Adipocyte (in vitro differentiated cells): ENCODE measurements at regions not wholly inside any gene's neighbourhood (a gene's known extent, or its start where the extent isn't known, plus 50 kb on each side); places are given as distances from the start of the nearest gene placed in this dataset.

Source experiments
- DNase-seq: peaks from one replicate; pipeline ENCODE4 v3.0.0-alpha.2; 2015; ENCODE audit warnings: low read depth
- H3K27me3 ChIP-seq: replicated peaks from 2 replicates; pipeline ENCODE4 v1.7.0; 2013; ENCODE audit warnings: mild to moderate bottlenecking, low read length, moderate library complexity; ENCODE audit not compliant: control insufficient read depth, insufficient read depth
- H3K36me3 ChIP-seq: 2 replicates; pipeline ENCODE4 v1.7.0; 2013; ENCODE audit warnings: low read length, mild to moderate bottlenecking, moderate library complexity; ENCODE audit not compliant: control insufficient read depth, insufficient read depth, severe bottlenecking
- H3K4me1 ChIP-seq: 2 replicates; pipeline ENCODE4 v1.7.0; 2013; ENCODE audit warnings: mild to moderate bottlenecking, low read length, moderate library complexity; ENCODE audit not compliant: control insufficient read depth, insufficient read depth
- H3K4me3 ChIP-seq: 2 replicates; pipeline ENCODE4 v1.7.0; 2013; ENCODE audit warnings: mild to moderate bottlenecking, low read length, moderate library complexity
- H3K9ac ChIP-seq: 2 replicates; pipeline ENCODE4 v1.7.0; 2013; ENCODE audit warnings: mild to moderate bottlenecking, low read length, moderate library complexity
- H3K9me3 ChIP-seq: 2 replicates; pipeline ENCODE4 v1.7.0; 2013; ENCODE audit warnings: mild to moderate bottlenecking, low read length, moderate library complexity; ENCODE audit not compliant: control insufficient read depth

DNA sequence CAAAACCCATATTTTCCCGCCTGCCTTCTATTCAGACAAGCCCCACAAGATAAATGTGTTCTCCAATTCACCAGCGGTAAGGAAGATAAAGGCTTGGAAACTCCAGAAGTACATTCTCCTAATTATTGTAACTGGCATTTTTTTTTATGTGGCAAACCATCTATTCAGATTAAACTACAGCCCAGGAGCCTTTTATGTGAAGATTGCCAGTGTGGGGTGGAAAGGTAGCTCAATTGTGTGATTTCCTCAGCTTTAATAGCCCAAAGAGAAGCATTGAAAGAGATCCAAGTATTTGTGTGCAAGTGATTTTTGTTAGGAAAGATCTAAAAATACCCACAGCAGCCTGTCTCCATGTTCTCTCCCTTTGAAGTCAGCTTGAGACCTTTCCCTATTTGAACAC lies 451.4 kb upstream of the CCL2 start:
- Histone ChIP-seq H3K9ac (no peak overlapping the region), H3K9me3 (no peaks in the 10 kb centered on the region), H3K4me1 (no peaks in the 10 kb centered on the region), H3K36me3 (no peaks in the 10 kb centered on the region), H3K27me3 (peaks cover 28% of the 10 kb centered on the region), H3K4me3 (no peak overlapping the region)
- no peak for DNase-seq

- Histone ChIP-seq H3K4me1 (no peaks in the 10 kb centered on the region), H3K4me3 (no peak overlapping the region), H3K9me3 (no peaks in the 10 kb centered on the region), H3K36me3 (no peaks in the 10 kb centered on the region), H3K9ac (no peak overlapping the region), H3K27me3 (peaks cover 28% of the 10 kb centered on the region)
- DNase-seq: no peak
Measured at GRCh38 chr17:33804401-33804800, 450.7 kb upstream of the CCL2 start.

- no peaks in the 10 kb centered on the region for H3K9me3 ChIP-seq
- H3K27me3 ChIP-seq: peaks cover 25% of the 10 kb centered on the region
- H3K9ac ChIP-seq: no peak overlapping the region
- H3K4me1 ChIP-seq: peaks cover 8% of the 10 kb centered on the region
- no peak overlapping the region for H3K4me3 ChIP-seq
- DNase-seq: no peak
- no peaks in the 10 kb centered on the region for H3K36me3 ChIP-seq
Measured at GRCh38 chr17:33806631-33807030, 448.5 kb upstream of the CCL2 start.

GRCh38 chr17:33809748-33810147 lies 445.3 kb upstream of the CCL2 start:
- Histone ChIP-seq H3K27me3 (peaks cover 21% of the 10 kb centered on the region), H3K9me3 (no peaks in the 10 kb centered on the region), H3K36me3 (no peaks in the 10 kb centered on the region), H3K9ac (no peak overlapping the region), H3K4me3 (no peak overlapping the region), H3K4me1 (peaks cover 18% of the 10 kb centered on the region)
- no peak for DNase-seq

DNA sequence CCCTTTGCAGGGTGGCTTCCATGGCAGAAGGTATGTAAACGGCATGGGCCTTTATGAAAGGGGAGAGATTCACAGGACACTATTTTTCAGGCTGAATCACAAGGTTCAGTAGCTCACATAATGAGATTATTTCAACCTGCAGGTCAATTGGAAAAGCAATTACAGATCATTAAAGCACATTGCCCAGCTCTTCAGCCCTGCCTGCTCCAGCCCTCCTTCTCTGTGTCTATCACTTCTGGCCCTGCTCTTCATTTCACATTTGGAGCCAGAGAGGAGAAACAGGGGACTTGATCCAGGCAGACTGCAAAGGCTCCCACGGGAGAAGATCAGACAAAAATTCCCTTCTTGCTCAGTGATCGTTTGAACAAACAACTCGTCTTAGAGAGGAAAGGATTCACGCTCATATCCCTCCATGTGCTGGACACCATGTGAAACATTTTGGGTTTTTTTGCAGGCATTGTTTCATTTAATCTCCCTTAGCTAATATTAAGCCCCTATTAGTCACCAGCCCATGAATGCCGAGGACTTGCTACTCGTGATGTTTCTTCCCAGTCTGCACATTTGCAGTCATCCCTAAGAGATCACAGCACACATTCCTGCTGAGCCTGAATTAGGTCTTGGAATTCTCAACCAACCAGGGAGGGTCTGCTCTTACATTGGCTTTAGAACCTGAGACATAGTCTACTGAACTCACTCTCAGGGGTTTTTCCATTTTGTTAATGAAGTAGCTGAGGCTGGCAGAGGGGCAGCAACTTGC lies 443.9 kb upstream of the CCL2 start:
- Histone ChIP-seq H3K4me3 (no peak overlapping the region), H3K9me3 (no peaks in the 10 kb centered on the region), H3K27me3 (peaks cover 31% of the 10 kb centered on the region), H3K4me1 (peaks cover 18% of the 10 kb centered on the region), H3K36me3 (no peaks in the 10 kb centered on the region), H3K9ac (no peak overlapping the region)
- no peak for DNase-seq

- H3K4me3 ChIP-seq: no peak overlapping the region
- no peak for DNase-seq
- no peak overlapping the region for H3K9ac ChIP-seq
- peaks cover 18% of the 10 kb centered on the region for H3K4me1 ChIP-seq
- peaks cover 36% of the 10 kb centered on the region for H3K27me3 ChIP-seq
- H3K9me3 ChIP-seq: no peaks in the 10 kb centered on the region
- no peaks in the 10 kb centered on the region for H3K36me3 ChIP-seq
Measured at GRCh38 chr17:33811984-33812577, 443.0 kb upstream of the CCL2 start.

- H3K4me1 ChIP-seq: peaks cover 18% of the 10 kb centered on the region
- H3K27me3 ChIP-seq: peaks cover 29% of the 10 kb centered on the region
- H3K36me3 ChIP-seq: no peaks in the 10 kb centered on the region
- H3K9ac ChIP-seq: no peak overlapping the region
- DNase-seq: no peak
- no peak overlapping the region for H3K4me3 ChIP-seq
- no peaks in the 10 kb centered on the region for H3K9me3 ChIP-seq
Measured at GRCh38 chr17:33814852-33815251, 440.2 kb upstream of the CCL2 start.

DNA sequence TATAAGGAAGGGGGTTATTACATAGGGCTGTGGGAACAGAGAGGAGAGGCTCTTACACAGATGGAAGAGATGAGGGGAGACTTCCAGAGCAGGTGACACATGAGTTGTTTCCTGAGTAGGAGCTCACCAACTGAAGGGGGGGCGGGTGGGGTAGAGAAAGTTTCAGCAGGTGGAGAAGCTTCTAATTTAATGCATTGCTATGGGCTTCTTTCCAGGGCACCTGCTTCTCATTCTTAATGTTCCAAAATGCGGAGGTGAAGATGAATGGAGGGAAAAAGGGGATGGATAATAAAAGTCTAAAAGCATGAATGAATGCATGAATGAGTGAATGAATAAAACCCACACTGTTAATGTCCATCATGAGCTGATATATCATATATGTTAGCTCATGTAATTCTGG lies 439.0 kb upstream of the CCL2 start:
- DNase-seq: no peak
- H3K27me3 ChIP-seq: peaks cover 24% of the 10 kb centered on the region
- H3K4me1 ChIP-seq: peaks cover 14% of the 10 kb centered on the region
- no peaks in the 10 kb centered on the region for H3K36me3 ChIP-seq
- no peak overlapping the region for H3K4me3 ChIP-seq
- H3K9ac ChIP-seq: no peak overlapping the region
- H3K9me3 ChIP-seq: no peaks in the 10 kb centered on the region

- H3K36me3 ChIP-seq: no peaks in the 10 kb centered on the region
- no peak for DNase-seq
- H3K4me1 ChIP-seq: peaks cover 5% of the 10 kb centered on the region
- peaks cover 24% of the 10 kb centered on the region for H3K27me3 ChIP-seq
- H3K9me3 ChIP-seq: no peaks in the 10 kb centered on the region
- H3K4me3 ChIP-seq: no peak overlapping the region
- H3K9ac ChIP-seq: no peak overlapping the region
Measured at GRCh38 chr17:33816842-33817617, 438.1 kb upstream of the CCL2 start.

DNA sequence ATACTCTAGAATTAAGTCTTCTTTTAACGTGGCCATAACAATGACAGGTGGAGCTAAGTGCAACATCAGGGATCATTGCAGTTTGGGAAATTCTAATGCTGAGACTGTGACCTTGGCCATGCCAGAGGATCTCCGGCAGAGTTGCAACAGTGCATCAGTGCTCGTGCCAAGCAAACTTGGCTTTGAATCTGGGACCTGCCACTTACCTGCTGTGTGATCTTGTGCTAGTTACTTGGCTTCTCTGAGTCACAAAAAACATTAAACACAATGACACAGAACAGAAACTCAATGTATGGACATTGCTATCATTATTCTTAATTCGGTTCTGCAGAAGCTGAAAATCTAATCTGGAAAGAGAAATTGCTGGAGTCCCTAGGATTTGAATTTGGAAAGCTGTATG lies 435.5 kb upstream of the CCL2 start:
- Histone ChIP-seq H3K9ac (no peak overlapping the region), H3K4me1 (no peaks in the 10 kb centered on the region), H3K36me3 (no peaks in the 10 kb centered on the region), H3K27me3 (peaks cover 26% of the 10 kb centered on the region), H3K4me3 (no peak overlapping the region), H3K9me3 (no peaks in the 10 kb centered on the region)
- no peak for DNase-seq

- H3K9ac ChIP-seq: no peak overlapping the region
- no peak for DNase-seq
- no peak overlapping the region for H3K4me3 ChIP-seq
- peaks cover 5% of the 10 kb centered on the region for H3K27me3 ChIP-seq
- no peaks in the 10 kb centered on the region for H3K9me3 ChIP-seq
- H3K36me3 ChIP-seq: no peaks in the 10 kb centered on the region
- H3K4me1 ChIP-seq: no peaks in the 10 kb centered on the region
Measured at GRCh38 chr17:33832262-33832661, 422.8 kb upstream of the CCL2 start.
